H9 (cell line): ENCODE measurements at regions not wholly inside any gene's neighbourhood (a gene's known extent, or its start where the extent isn't known, plus 50 kb on each side); places are given as distances from the start of the nearest gene placed in this dataset.

Experiments used
- DNase-seq: peaks from one replicate; pipeline ENCODE4 v3.0.0-alpha.2; 2017
- H2AFZ ChIP-seq: one replicate; pipeline ENCODE4 v1.6.1; 2013; ENCODE audit warnings: mild to moderate bottlenecking, low read length, control low read depth, moderate library complexity
- H2AK5ac ChIP-seq: 2 replicates; pipeline ENCODE4 v1.6.1; 2013; ENCODE audit warnings: low read length, control low read depth, mixed read lengths; ENCODE audit not compliant: insufficient read length
- H2BK120ac ChIP-seq: one replicate; pipeline ENCODE4 v1.6.1; 2013; ENCODE audit warnings: low read depth, mild to moderate bottlenecking, low read length, control low read depth, inconsistent platforms; ENCODE audit not compliant: poor library complexity, severe bottlenecking
- H2BK12ac ChIP-seq: 2 replicates; pipeline ENCODE4 v1.6.1; 2013; ENCODE audit warnings: low read length, control low read depth, mixed read lengths, low read depth; ENCODE audit not compliant: insufficient read length
- H2BK15ac ChIP-seq: 2 replicates; pipeline ENCODE4 v1.6.1; 2013; ENCODE audit warnings: low read depth, low read length, control low read depth
- H2BK20ac ChIP-seq: one replicate; pipeline ENCODE4 v1.6.1; 2013; ENCODE audit warnings: low read depth, mild to moderate bottlenecking, low read length, control low read depth, inconsistent platforms; ENCODE audit not compliant: poor library complexity, severe bottlenecking
- H2BK5ac ChIP-seq: 2 replicates; pipeline ENCODE4 v1.6.1; 2013; ENCODE audit warnings: low read length, control low read depth, mixed read lengths; ENCODE audit not compliant: insufficient read length
- H3K14ac ChIP-seq: 2 replicates; pipeline ENCODE4 v1.6.1; 2013; ENCODE audit warnings: low read length, control low read depth; ENCODE audit not compliant: insufficient read depth
- H3K18ac ChIP-seq: 2 replicates; pipeline ENCODE4 v1.6.1; 2013; ENCODE audit warnings: low read depth, mild to moderate bottlenecking, mixed read lengths, low read length, control low read depth; ENCODE audit not compliant: insufficient read length
- H3K23ac ChIP-seq: 2 replicates; pipeline ENCODE4 v1.6.1; 2013; ENCODE audit warnings: low read length, control low read depth, mixed read lengths, low read depth; ENCODE audit not compliant: insufficient read length
- H3K23me2 ChIP-seq: 2 replicates; pipeline ENCODE4 v1.6.1; 2013; ENCODE audit warnings: low read depth, mild to moderate bottlenecking, mixed read lengths, low read length, control low read depth; ENCODE audit not compliant: insufficient read length, poor library complexity, severe bottlenecking
- H3K27ac ChIP-seq: 2 replicates; pipeline ENCODE4 v1.5.1; 2013; ENCODE audit warnings: low read length, control low read depth, mixed read lengths, low read depth; ENCODE audit not compliant: insufficient read length
- H3K27me3 ChIP-seq: 2 replicates; pipeline ENCODE4 v1.6.1; 2013; ENCODE audit warnings: low read length, control low read depth, inconsistent platforms; ENCODE audit not compliant: insufficient read depth
- H3K4ac ChIP-seq: 2 replicates; pipeline ENCODE4 v1.6.1; 2013; ENCODE audit warnings: low read depth, mild to moderate bottlenecking, control low read depth, inconsistent platforms, low read length, moderate library complexity
- H3K4me1 ChIP-seq: 2 replicates; pipeline ENCODE4 v1.6.1; 2013; ENCODE audit warnings: low read length, control low read depth, inconsistent platforms; ENCODE audit not compliant: insufficient read depth
- H3K4me2 ChIP-seq: 2 replicates; pipeline ENCODE4 v1.6.1; 2013; ENCODE audit warnings: low read length, control low read depth, mixed read lengths; ENCODE audit not compliant: insufficient read length, insufficient read depth
- H3K56ac ChIP-seq: 2 replicates; pipeline ENCODE4 v1.6.1; 2013; ENCODE audit warnings: low read depth, mild to moderate bottlenecking, mixed read lengths, low read length, control low read depth; ENCODE audit not compliant: insufficient read length
- H3K79me1 ChIP-seq: 2 replicates; pipeline ENCODE4 v1.6.1; 2013; ENCODE audit warnings: low read depth, mild to moderate bottlenecking, moderate library complexity, low read length, control low read depth, inconsistent platforms; ENCODE audit not compliant: insufficient read depth, poor library complexity, severe bottlenecking
- H3K79me2 ChIP-seq: 2 replicates; pipeline ENCODE4 v1.6.1; 2013; ENCODE audit warnings: low read length, control low read depth, inconsistent platforms; ENCODE audit not compliant: insufficient read depth
- H3K9ac ChIP-seq: 2 replicates; pipeline ENCODE4 v1.6.1; 2013; ENCODE audit warnings: low read length, control low read depth, mixed read lengths; ENCODE audit not compliant: insufficient read length; ENCODE audit errors: extremely low read depth
- H3K9me3 ChIP-seq: one replicate; pipeline ENCODE4 v1.6.1; 2013; ENCODE audit warnings: low read depth, low read length, inconsistent platforms; ENCODE audit not compliant: control insufficient read depth
- H3T11ph ChIP-seq: one replicate; pipeline ENCODE4 v1.6.1; 2013; ENCODE audit warnings: mild to moderate bottlenecking, low read length, control low read depth, inconsistent platforms
- H4K20me1 ChIP-seq: one replicate; pipeline ENCODE4 v1.6.1; 2013; ENCODE audit not compliant: control insufficient read depth, insufficient read length, insufficient read depth
- H4K5ac ChIP-seq: 2 replicates; pipeline ENCODE4 v1.6.1; 2013; ENCODE audit warnings: low read depth, mild to moderate bottlenecking, mixed read lengths, low read length, control low read depth; ENCODE audit not compliant: insufficient read length
- H4K8ac ChIP-seq: replicated peaks from 2 replicates; pipeline ENCODE4 v1.6.1; 2013; ENCODE audit warnings: low read length, control low read depth, mixed read lengths, low read depth; ENCODE audit not compliant: insufficient read length
- H4K91ac ChIP-seq: 2 replicates; pipeline ENCODE4 v1.6.1; 2013; ENCODE audit warnings: low read depth, mild to moderate bottlenecking, moderate library complexity, mixed read lengths, low read length, control low read depth; ENCODE audit not compliant: insufficient read length
- H3K27ac Mint-ChIP-seq, 3 experiments: 2 replicates in 2 of 3; 3 replicates in 1 of 3; pipeline ENCODE4 v1.8.0; 2020 to 2021; ENCODE audit warnings: mixed read lengths in 3 of 3, mild to moderate bottlenecking in 1 of 3, moderate library complexity in 1 of 3
- H3K27me3 Mint-ChIP-seq: 2 replicates; pipeline ENCODE4 v1.8.0; 2021; ENCODE audit warnings: low read depth, mild to moderate bottlenecking, moderate library complexity, mixed read lengths
- H3K36me3 Mint-ChIP-seq, 3 experiments: 2 replicates in 2 of 3; 3 replicates in 1 of 3; pipeline ENCODE4 v1.8.0; 2020 to 2021; ENCODE audit warnings: low read depth in 3 of 3, mixed read lengths in 3 of 3; ENCODE audit not compliant: insufficient read depth in 1 of 3
- H3K4me1 Mint-ChIP-seq, 2 experiments: 2 replicates each; pipeline ENCODE4 v1.8.0; 2020; ENCODE audit warnings: mixed read lengths in 2 of 2
- H3K4me3 Mint-ChIP-seq, 2 experiments: 2 replicates in 1 of 2; 3 replicates in 1 of 2; pipeline ENCODE4 v1.8.0; 2020 to 2021; ENCODE audit warnings: mild to moderate bottlenecking in 2 of 2, mixed read lengths in 2 of 2, moderate library complexity in 1 of 2
- H3K9me3 Mint-ChIP-seq, 2 experiments: 2 replicates in 1 of 2; 3 replicates in 1 of 2; pipeline ENCODE4 v1.8.0; 2020; ENCODE audit warnings: mild to moderate bottlenecking in 2 of 2, mixed read lengths in 2 of 2, moderate library complexity in 1 of 2
- WGBS: extraction: QIAGEN DNeasy Blood & Tissue Kit; methylation state at CpG from one replicate; pipeline ENCODE4 v1.1.7; 2013; ENCODE audit warnings: missing lambda C conversion rate, low lambda C conversion rate, mixed read lengths; ENCODE audit not compliant: insufficient read length; ENCODE audit errors: extremely low coverage; 5-methylcytosine and 5-hydroxymethylcytosine counted together
- TF ChIP-seq, protein P1 (sequence below): fragments of 200-600 bp; sonication (generic); conservative IDR thresholded peaks from 3 replicates; pipeline ENCODE4 v1.8.0; 2021; ENCODE audit warnings: antibody characterized with exemption, mild to moderate bottlenecking

DNA sequence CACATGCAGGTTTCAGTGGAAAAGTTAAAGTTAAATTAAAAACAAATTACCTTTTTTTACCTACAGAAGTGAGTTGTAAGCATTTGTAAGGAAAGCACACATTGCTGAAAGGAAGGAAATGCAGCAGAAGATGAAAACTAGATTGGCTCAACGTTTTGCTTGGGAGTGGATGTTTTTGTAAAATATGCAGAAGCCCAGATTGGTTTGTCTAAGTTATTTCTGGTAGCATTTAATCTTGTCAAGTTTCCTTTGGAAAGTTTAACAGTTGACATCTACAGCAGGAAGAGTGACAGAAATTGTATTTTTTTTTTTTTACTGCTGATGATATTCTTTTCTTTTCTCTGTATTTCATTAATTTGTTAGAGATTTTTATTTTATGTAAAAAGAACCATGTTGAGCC, 315.1 kb upstream of the MON1B start:
- no peak overlapping the region for H3K4me2 ChIP-seq
- no peaks in the 10 kb centered on the region for H3K27me3 ChIP-seq
- H3K23ac ChIP-seq, result no peak overlapping the region
- H3K4me1 ChIP-seq, result no peaks in the 10 kb centered on the region
- H3K79me1 ChIP-seq, result no peaks in the 10 kb centered on the region
- H3K14ac ChIP-seq, result no peak overlapping the region
- H2BK12ac ChIP-seq, result no peak overlapping the region
- H4K20me1 ChIP-seq, result no peaks in the 10 kb centered on the region
- no peak overlapping the region for H3K27ac ChIP-seq
- Mint-ChIP-seq H3K4me1 (no peaks in the 10 kb centered on the region), H3K9me3 (no peaks in the 10 kb centered on the region), H3K27ac (no peak overlapping the region), H3K36me3 (no peaks in the 10 kb centered on the region; a peak in 1 of 7 replicates), H3K27me3 (no peaks in the 10 kb centered on the region; the same call in 1 of the 2 replicates), H3K4me3 (no peak overlapping the region)
- H2BK15ac ChIP-seq, result no peak overlapping the region
- no peak overlapping the region for H3T11ph ChIP-seq
- no peak overlapping the region for H3K4ac ChIP-seq
- no peak overlapping the region for H4K8ac ChIP-seq
- TF ChIP-seq, protein P1, sequence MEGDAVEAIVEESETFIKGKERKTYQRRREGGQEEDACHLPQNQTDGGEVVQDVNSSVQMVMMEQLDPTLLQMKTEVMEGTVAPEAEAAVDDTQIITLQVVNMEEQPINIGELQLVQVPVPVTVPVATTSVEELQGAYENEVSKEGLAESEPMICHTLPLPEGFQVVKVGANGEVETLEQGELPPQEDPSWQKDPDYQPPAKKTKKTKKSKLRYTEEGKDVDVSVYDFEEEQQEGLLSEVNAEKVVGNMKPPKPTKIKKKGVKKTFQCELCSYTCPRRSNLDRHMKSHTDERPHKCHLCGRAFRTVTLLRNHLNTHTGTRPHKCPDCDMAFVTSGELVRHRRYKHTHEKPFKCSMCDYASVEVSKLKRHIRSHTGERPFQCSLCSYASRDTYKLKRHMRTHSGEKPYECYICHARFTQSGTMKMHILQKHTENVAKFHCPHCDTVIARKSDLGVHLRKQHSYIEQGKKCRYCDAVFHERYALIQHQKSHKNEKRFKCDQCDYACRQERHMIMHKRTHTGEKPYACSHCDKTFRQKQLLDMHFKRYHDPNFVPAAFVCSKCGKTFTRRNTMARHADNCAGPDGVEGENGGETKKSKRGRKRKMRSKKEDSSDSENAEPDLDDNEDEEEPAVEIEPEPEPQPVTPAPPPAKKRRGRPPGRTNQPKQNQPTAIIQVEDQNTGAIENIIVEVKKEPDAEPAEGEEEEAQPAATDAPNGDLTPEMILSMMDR, result no peak
- no peak overlapping the region for H4K91ac ChIP-seq
- no peak overlapping the region for H3K9ac ChIP-seq
- no peak overlapping the region for H2AFZ ChIP-seq
- no peak overlapping the region for H2AK5ac ChIP-seq
- H3K56ac ChIP-seq, result no peak overlapping the region
- no peak overlapping the region for H2BK5ac ChIP-seq
- H2BK20ac ChIP-seq, result no peak overlapping the region
- WGBS, result no CpG with 5 or more reads among the region's 1 CpG
- no peak overlapping the region for H2BK120ac ChIP-seq
- H3K18ac ChIP-seq, result no peak overlapping the region
- no peak overlapping the region for H4K5ac ChIP-seq
- H3K23me2 ChIP-seq, result no peaks in the 10 kb centered on the region
- H3K79me2 ChIP-seq, result no peaks in the 10 kb centered on the region
- no peaks in the 10 kb centered on the region for H3K9me3 ChIP-seq
- DNase-seq, result no peak
